Stomach (tissue), 8 donors: ENCODE measurements at regions not wholly inside any gene's neighbourhood (a gene's known extent, or its start where the extent isn't known, plus 50 kb on each side); places are given as distances from the start of the nearest gene placed in this dataset.

ENCODE experiments used
- DNase-seq, 2 donors: peaks; one replicate each; pipeline versions ENCODE4 v3.0.0 to v3.0.0-alpha.2; 2013 to 2019
- H3K27ac ChIP-seq, 5 donors: fragments of 200-600 bp in 4 of 5; sonication (generic) in 4 of 5; one replicate each; pipeline ENCODE4 v1.5.1; 2013 to 2019; ENCODE audit warnings: mild to moderate bottlenecking in 1 of 5, moderate library complexity in 1 of 5
- H3K27me3 ChIP-seq, 3 donors: fragments of 200-600 bp; sonication (generic); one replicate each; pipeline ENCODE4 v1.5.1; 2017 to 2019; ENCODE audit warnings: mixed run types in 1 of 3
- H3K36me3 ChIP-seq, 4 donors: fragments of 200-600 bp; sonication (generic); 1 replicate in 3 of 4; 2 replicates in 1 of 4; pipeline ENCODE4 v1.5.1; 2016 to 2019
- H3K4me1 ChIP-seq, 4 donors: fragments of 200-600 bp; sonication (generic); one replicate each; pipeline ENCODE4 v1.5.1; 2016 to 2019
- H3K4me3 ChIP-seq, 4 donors: fragments of 200-600 bp; sonication (generic) in 3 of 4; one replicate each; pipeline ENCODE4 v1.5.1; 2016 to 2019; ENCODE audit warnings: mild to moderate bottlenecking in 1 of 4
- H3K9me3 ChIP-seq, 4 donors: fragments of 200-600 bp; sonication (generic); one replicate each; pipeline ENCODE4 v1.5.1; 2016 to 2019
- CTCF ChIP-seq, 7 experiments: fragments of 450-650 bp in 4 of 7; fragments of 200-600 bp in 3 of 7; sonication (generic) in 3 of 7; IDR thresholded peaks; one replicate each; pipeline ENCODE4 v1.5.1; 2016 to 2019; ENCODE audit warnings: antibody characterized with exemption in 7 of 7, control low read depth in 2 of 7, mild to moderate bottlenecking in 1 of 7
- EP300 ChIP-seq: sonication (generic); formaldehyde crosslinking; IDR thresholded peaks from one replicate; pipeline ENCODE4 v1.6.1; 2017; ENCODE audit warnings: antibody characterized with exemption
- POLR2A ChIP-seq, 4 donors: fragments of 450-650 bp; IDR thresholded peaks; one replicate each; pipeline ENCODE4 v1.6.1; 2016; ENCODE audit warnings: antibody characterized with exemption in 4 of 4, control low read depth in 2 of 4, mild to moderate bottlenecking in 1 of 4, moderate library complexity in 1 of 4
- POLR2AphosphoS5 ChIP-seq, 3 donors: sonication (generic); formaldehyde crosslinking; IDR thresholded peaks; one replicate each; pipeline ENCODE4 v1.6.1; 2016; ENCODE audit warnings: antibody characterized with exemption in 3 of 3
- WGBS, 5 donors: extraction: QIAGEN DNeasy Blood & Tissue Kit in 3 of 5; methylation state at CpG; one replicate each; pipeline versions ENCODE4 v1.1.5 to v1.1.7; 2013 to 2018; 5-methylcytosine and 5-hydroxymethylcytosine counted together
- intact Hi-C: fragments of 100-400 bp; cut with DNase I; formaldehyde crosslinking; loops from one replicate; pipeline ENCODE4 v1.15.1; 2023; ENCODE audit warnings: low total_unique reads
- donor health status: healthy with polysubstance abuse.
- donor health status: Bipolar disorder and iron deficiency.
- donor health status: healthy.

- Histone ChIP-seq H3K4me1 (peaks cover 0 to 11% (median 4%) of the 10 kb centered on the region in 4 donors), H3K27ac (no peak overlapping the region), H3K36me3 (no peaks in the 10 kb centered on the region), H3K4me3 (no peak overlapping the region), H3K9me3 (no peaks in the 10 kb centered on the region), H3K27me3 (no peaks in the 10 kb centered on the region)
- TF ChIP-seq POLR2AphosphoS5 (IDR thresholded peaks at IDR 0.05) (no peak), EP300 (no peak), CTCF (IDR thresholded peaks at IDR 0.05) (no peak), POLR2A (IDR thresholded peaks at IDR 0.05) (no peak)
- 69 to 91% (median 81%) methylated on average over 1 of the region's 1 CpG for WGBS, 5 donors
- no peak for DNase-seq
- intact Hi-C loops, result no loop called here
These were observed 279.5 kb downstream of the DUSP10 start for GRCh38 chr1:221462345-221462744.

- 81 to 93% (median 89%) methylated on average over 6 of the region's 6 CpGs for WGBS, 5 donors
- H3K4me3 ChIP-seq, result no peak overlapping the region
- TF ChIP-seq POLR2AphosphoS5 (IDR thresholded peaks at IDR 0.05), result no peak
- TF ChIP-seq EP300, result no peak
- TF ChIP-seq POLR2A (IDR thresholded peaks at IDR 0.05), result no peak
- TF ChIP-seq CTCF (IDR thresholded peaks at IDR 0.05), result no peak
- H3K9me3 ChIP-seq, result peaks cover 0 to 7% (median 0%) of the 10 kb centered on the region in 4 donors
- no peak overlapping the region for H3K27ac ChIP-seq
- no peaks in the 10 kb centered on the region for H3K4me1 ChIP-seq
- H3K27me3 ChIP-seq, result peaks cover 0 to 9% (median 0%) of the 10 kb centered on the region in 3 donors
- no peaks in the 10 kb centered on the region for H3K36me3 ChIP-seq
- intact Hi-C loops, result no loop called here
- no peak for DNase-seq
These were observed 273.3 kb downstream of the DUSP10 start for GRCh38 chr1:221468546-221468945.

- Histone ChIP-seq H3K27me3 (peaks cover 0 to 11% (median 0%) of the 10 kb centered on the region in 3 donors), H3K4me1 (no peaks in the 10 kb centered on the region), H3K27ac (no peak overlapping the region), H3K9me3 (peaks cover 0 to 7% (median 0%) of the 10 kb centered on the region in 4 donors), H3K36me3 (no peaks in the 10 kb centered on the region), H3K4me3 (no peak overlapping the region)
- TF ChIP-seq POLR2A (IDR thresholded peaks at IDR 0.05) (no peak), POLR2AphosphoS5 (IDR thresholded peaks at IDR 0.05) (no peak), CTCF (IDR thresholded peaks at IDR 0.05) (no peak), EP300 (no peak)
- WGBS, 5 donors, result 75 to 80% (median 78%) methylated on average over 3 of the region's 3 CpGs
- no peak for DNase-seq
- intact Hi-C loops, result no loop called here
These were observed 272.4 kb downstream of the DUSP10 start for GRCh38 chr1:221469476-221469875.

GRCh38 chr1:221470000-221470698 is 271.7 kb downstream of the DUSP10 start:
- no peak overlapping the region for H3K4me3 ChIP-seq
- H3K27me3 ChIP-seq, result peaks cover 0 to 11% (median 0%) of the 10 kb centered on the region in 3 donors
- no peaks in the 10 kb centered on the region for H3K36me3 ChIP-seq
- H3K4me1 ChIP-seq, result no peaks in the 10 kb centered on the region
- WGBS, 5 donors, result 41 to 60% (median 53%) methylated on average over 6 of the region's 6 CpGs
- intact Hi-C loops, result no loop called here
- DNase-seq, result no peak
- peaks cover 0 to 7% (median 0%) of the 10 kb centered on the region in 4 donors for H3K9me3 ChIP-seq
- TF ChIP-seq POLR2A (IDR thresholded peaks at IDR 0.05), result no peak
- no peak for TF ChIP-seq POLR2AphosphoS5 (IDR thresholded peaks at IDR 0.05)
- no peak for TF ChIP-seq CTCF (IDR thresholded peaks at IDR 0.05)
- no peak for TF ChIP-seq EP300
- no peak overlapping the region for H3K27ac ChIP-seq
